ENCODE measurements at regions not wholly inside any gene's neighbourhood (a gene's known extent, or its start where the extent isn't known, plus 50 kb on each side); places are given as distances from the start of the nearest gene placed in this dataset.

- H3K79me2 ChIP-seq (ENCODE audit: control insufficient read depth, insufficient read depth, low read length) = no peaks in the 10 kb centered on the region
- no peaks in the 10 kb centered on the region for H3K27me3 ChIP-seq (ENCODE audit: control insufficient read depth, extremely low read depth, insufficient read depth, low read length)
- H3K36me3 ChIP-seq (ENCODE audit: control insufficient read depth in 2 of 2, extremely low read depth in 1 of 2, insufficient read depth in 2 of 2, low read length in 2 of 2) = no peaks in the 10 kb centered on the region
- dilution Hi-C loops (cut with MboI; ENCODE audit: extremely low pct_ligation_motif_present, low sequenced_read_pairs) = no loop called here
- DNase-seq (ENCODE audit: low read depth, low spot score) (no peak), FAIRE-seq (no peak)
- no peaks in the 10 kb centered on the region for H4K20me1 ChIP-seq (ENCODE audit: control insufficient read depth, extremely low read depth, insufficient read depth, low read length)
- no peak overlapping the region for H3K9ac ChIP-seq (ENCODE audit: control insufficient read depth, extremely low read depth, insufficient read depth, low read length)
- no peak overlapping the region for H3K27ac ChIP-seq (ENCODE audit: control insufficient read depth, insufficient read depth, low read length)
- H3K9me1 ChIP-seq (ENCODE audit: control insufficient read depth, extremely low read depth, insufficient read depth, low read length) = no peaks in the 10 kb centered on the region
- H2AFZ ChIP-seq (ENCODE audit: control insufficient read depth, low read length) = no peak overlapping the region
- no peaks in the 10 kb centered on the region for H3K4me1 ChIP-seq (ENCODE audit: control insufficient read depth, extremely low read depth, insufficient read depth, low read length)
- no peak overlapping the region for H3K4me2 ChIP-seq (ENCODE audit: control insufficient read depth, extremely low read depth, insufficient read depth, low read depth, low read length)
- no peak for TF ChIP-seq CTCF (optimal IDR thresholded peaks at IDR 0.05 in 1 of 3, IDR thresholded peaks at IDR 0.05 in 1 of 3, conservative IDR thresholded peaks at IDR 0.05 in 1 of 3; ENCODE audit: extremely low read depth in 1 of 3, insufficient read depth in 2 of 3, low read length in 3 of 3)
- TF ChIP-seq EZH2 (IDR thresholded peaks at IDR 0.05; ENCODE audit: low read length) = no peak
- H3K4me3 ChIP-seq (ENCODE audit: control insufficient read depth in 2 of 3, extremely low read depth in 1 of 3, insufficient read depth in 2 of 3, low read depth in 1 of 3, low read length in 3 of 3) = no peak overlapping the region
- H3K9me3 ChIP-seq (ENCODE audit: control insufficient read depth, low read depth, low read length) = no peaks in the 10 kb centered on the region
Measured at GRCh38 chr5:163826201-163826600, 320.8 kb downstream of the MAT2B start.

GRCh38 chr5:163832155-163832554 lies 326.7 kb downstream of the MAT2B start:
- H3K27me3 ChIP-seq (ENCODE audit: control insufficient read depth, extremely low read depth, insufficient read depth, low read length) = no peaks in the 10 kb centered on the region
- no peak overlapping the region for H3K9ac ChIP-seq (ENCODE audit: control insufficient read depth, extremely low read depth, insufficient read depth, low read length)
- DNase-seq (ENCODE audit: low read depth, low spot score) = no peak
- no peaks in the 10 kb centered on the region for H3K9me1 ChIP-seq (ENCODE audit: control insufficient read depth, extremely low read depth, insufficient read depth, low read length)
- no peaks in the 10 kb centered on the region for H3K9me3 ChIP-seq (ENCODE audit: control insufficient read depth, low read depth, low read length)
- no peaks in the 10 kb centered on the region for H3K4me1 ChIP-seq (ENCODE audit: control insufficient read depth, extremely low read depth, insufficient read depth, low read length)
- FAIRE-seq = no peak
- no peaks in the 10 kb centered on the region for H4K20me1 ChIP-seq (ENCODE audit: control insufficient read depth, extremely low read depth, insufficient read depth, low read length)
- H3K27ac ChIP-seq (ENCODE audit: control insufficient read depth, insufficient read depth, low read length) = no peak overlapping the region
- no peak overlapping the region for H3K4me3 ChIP-seq (ENCODE audit: control insufficient read depth in 2 of 3, extremely low read depth in 1 of 3, insufficient read depth in 2 of 3, low read depth in 1 of 3, low read length in 3 of 3)
- no peak overlapping the region for H3K4me2 ChIP-seq (ENCODE audit: control insufficient read depth, extremely low read depth, insufficient read depth, low read depth, low read length)
- H3K79me2 ChIP-seq (ENCODE audit: control insufficient read depth, insufficient read depth, low read length) = no peaks in the 10 kb centered on the region
- H2AFZ ChIP-seq (ENCODE audit: control insufficient read depth, low read length) = no peak overlapping the region
- H3K36me3 ChIP-seq (ENCODE audit: control insufficient read depth in 2 of 2, extremely low read depth in 1 of 2, insufficient read depth in 2 of 2, low read length in 2 of 2) = no peaks in the 10 kb centered on the region
- no peak for TF ChIP-seq CTCF (optimal IDR thresholded peaks at IDR 0.05 in 1 of 3, IDR thresholded peaks at IDR 0.05 in 1 of 3, conservative IDR thresholded peaks at IDR 0.05 in 1 of 3; ENCODE audit: extremely low read depth in 1 of 3, insufficient read depth in 2 of 3, low read length in 3 of 3)
- TF ChIP-seq EZH2 (IDR thresholded peaks at IDR 0.05; ENCODE audit: low read length) = no peak
- dilution Hi-C loops (cut with MboI; ENCODE audit: extremely low pct_ligation_motif_present, low sequenced_read_pairs) = no loop called here

Data from keratinocyte (primary cell).